Trophoblast cell (in vitro differentiated cells and primary cell): ENCODE measurements at regions not wholly inside any gene's neighbourhood (a gene's known extent, or its start where the extent isn't known, plus 50 kb on each side); places are given as distances from the start of the nearest gene placed in this dataset.

Experiments used
- DNase-seq, 2 donors: peaks; one replicate each; pipeline ENCODE4 v3.0.0-alpha.2; 2016
- H2AFZ ChIP-seq: 2 replicates; pipeline ENCODE4 v1.6.1; 2013; ENCODE audit warnings: low read length, moderate library complexity, mild to moderate bottlenecking; ENCODE audit not compliant: insufficient read depth, poor library complexity
- H2AK5ac ChIP-seq: 2 replicates; pipeline ENCODE4 v1.6.1; 2013; ENCODE audit warnings: mild to moderate bottlenecking, low read length
- H2BK120ac ChIP-seq: 2 replicates; pipeline ENCODE4 v1.6.1; 2013; ENCODE audit warnings: low read length, mild to moderate bottlenecking, moderate library complexity; ENCODE audit not compliant: insufficient read depth, poor library complexity
- H2BK12ac ChIP-seq: 2 replicates; pipeline ENCODE4 v1.6.1; 2013; ENCODE audit warnings: mild to moderate bottlenecking, low read length, moderate library complexity
- H2BK5ac ChIP-seq: 2 replicates; pipeline ENCODE4 v1.6.1; 2013; ENCODE audit warnings: low read length, low read depth, moderate library complexity, mild to moderate bottlenecking; ENCODE audit not compliant: poor library complexity
- H3K14ac ChIP-seq: 2 replicates; pipeline ENCODE4 v1.6.1; 2013; ENCODE audit warnings: mild to moderate bottlenecking, low read length
- H3K18ac ChIP-seq: 2 replicates; pipeline ENCODE4 v1.6.1; 2013; ENCODE audit warnings: mild to moderate bottlenecking, low read length
- H3K23ac ChIP-seq: 2 replicates; pipeline ENCODE4 v1.6.1; 2013; ENCODE audit warnings: low read length
- H3K27ac ChIP-seq: 2 replicates; pipeline ENCODE4 v1.5.1; 2013; ENCODE audit warnings: low read depth, mild to moderate bottlenecking, inconsistent platforms, low read length, moderate library complexity
- H3K27me3 ChIP-seq: 2 replicates; pipeline ENCODE4 v1.6.1; 2013; ENCODE audit warnings: inconsistent platforms, mild to moderate bottlenecking, low read length, moderate library complexity; ENCODE audit not compliant: insufficient read depth
- H3K36me3 ChIP-seq, 2 experiments: 1 replicate in 1 of 2; 2 replicates in 1 of 2; pipeline ENCODE4 v1.6.1; 2013; ENCODE audit warnings: low read length in 2 of 2, mild to moderate bottlenecking in 2 of 2, moderate library complexity in 1 of 2; ENCODE audit not compliant: insufficient read depth in 2 of 2, control insufficient read depth in 1 of 2
- H3K4ac ChIP-seq: 2 replicates; pipeline ENCODE4 v1.6.1; 2013; ENCODE audit warnings: low read depth, mild to moderate bottlenecking, low read length, moderate library complexity
- H3K4me1 ChIP-seq, 2 experiments: 1 replicate in 1 of 2; 2 replicates in 1 of 2; pipeline ENCODE4 v1.6.1; 2013; ENCODE audit warnings: low read length in 2 of 2, mild to moderate bottlenecking in 2 of 2, moderate library complexity in 1 of 2; ENCODE audit not compliant: insufficient read depth in 2 of 2, control insufficient read depth in 1 of 2
- H3K4me2 ChIP-seq: 2 replicates; pipeline ENCODE4 v1.6.1; 2013; ENCODE audit warnings: inconsistent platforms, mild to moderate bottlenecking, low read length, moderate library complexity
- H3K4me3 ChIP-seq: 2 replicates; pipeline ENCODE4 v1.5.1; 2013; ENCODE audit warnings: mild to moderate bottlenecking, low read depth, low read length, inconsistent platforms
- H3K79me1 ChIP-seq: one replicate; pipeline ENCODE4 v1.6.1; 2013; ENCODE audit warnings: low read length
- H3K79me2 ChIP-seq: 2 replicates; pipeline ENCODE4 v1.6.1; 2013; ENCODE audit warnings: low read length, mild to moderate bottlenecking; ENCODE audit not compliant: control insufficient read depth, insufficient read depth, poor library complexity
- H3K9ac ChIP-seq: 2 replicates; pipeline ENCODE4 v1.6.1; 2013; ENCODE audit warnings: mild to moderate bottlenecking, low read length
- H3K9me3 ChIP-seq: 2 replicates; pipeline ENCODE4 v1.6.1; 2013; ENCODE audit warnings: low read depth, mild to moderate bottlenecking, control low read depth, inconsistent platforms, low read length; ENCODE audit not compliant: insufficient read depth
- H4K12ac ChIP-seq: 2 replicates; pipeline ENCODE4 v1.6.1; 2013; ENCODE audit warnings: low read depth, mild to moderate bottlenecking, low read length, moderate library complexity
- H4K8ac ChIP-seq: 2 replicates; pipeline ENCODE4 v1.6.1; 2013; ENCODE audit warnings: low read depth, mild to moderate bottlenecking, low read length, moderate library complexity
- H4K91ac ChIP-seq: one replicate; pipeline ENCODE4 v1.6.1; 2013; ENCODE audit warnings: low read depth, mild to moderate bottlenecking, low read length, moderate library complexity
- WGBS: extraction: QIAGEN DNeasy Blood & Tissue Kit; methylation state at CpG from one replicate; pipeline ENCODE4 v1.1.7; 2013; ENCODE audit warnings: missing lambda C conversion rate; ENCODE audit not compliant: insufficient read length, insufficient coverage; ENCODE audit errors: extremely low coverage; 5-methylcytosine and 5-hydroxymethylcytosine counted together

DNA sequence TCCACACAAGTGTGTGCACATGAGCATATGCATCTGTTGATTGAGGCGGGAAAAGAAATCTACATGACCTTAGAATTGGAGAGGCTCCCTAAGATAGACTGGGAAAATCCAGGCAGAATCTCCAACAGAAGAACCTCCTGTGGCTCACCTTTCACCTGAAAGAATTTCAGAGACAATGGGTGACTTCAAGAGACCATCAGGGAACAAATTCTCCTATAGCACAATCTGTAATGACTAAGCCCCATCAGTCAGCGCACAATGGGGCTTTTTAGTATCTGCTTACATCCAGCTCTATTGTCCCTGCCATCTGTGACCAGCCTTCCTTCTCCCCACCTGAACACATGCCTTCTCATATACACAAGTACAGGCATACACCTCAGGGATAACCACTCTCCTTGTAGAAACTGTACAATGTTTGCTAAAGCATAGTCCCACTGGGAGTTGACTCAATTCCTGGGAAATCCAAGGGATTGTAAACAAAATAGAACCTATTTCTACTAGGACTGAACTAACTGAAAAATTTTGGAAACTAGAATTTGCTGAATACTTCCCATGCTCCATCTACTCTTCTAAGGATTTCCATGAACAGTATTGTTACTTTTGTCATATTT is 150.8 kb upstream of the STXBP5 start:
- no peak overlapping the region for H3K18ac ChIP-seq
- H3K79me1 ChIP-seq: no peaks in the 10 kb centered on the region
- H3K14ac ChIP-seq: no peak overlapping the region
- DNase-seq: no peak
- no peak overlapping the region for H2AK5ac ChIP-seq
- no peak overlapping the region for H3K9ac ChIP-seq
- H4K8ac ChIP-seq: no peak overlapping the region
- H3K27ac ChIP-seq: no peak overlapping the region
- no peaks in the 10 kb centered on the region for H3K9me3 ChIP-seq
- no peak overlapping the region for H4K91ac ChIP-seq
- H2BK12ac ChIP-seq: no peak overlapping the region
- no CpG with 5 or more reads among the region's 2 CpGs for WGBS
- no peak overlapping the region for H3K4me3 ChIP-seq
- H3K4ac ChIP-seq: no peak overlapping the region
- H2BK120ac ChIP-seq: no peak overlapping the region
- H3K36me3 ChIP-seq: no peaks in the 10 kb centered on the region
- H3K4me1 ChIP-seq: no peaks in the 10 kb centered on the region
- H3K4me2 ChIP-seq: no peak overlapping the region
- H2BK5ac ChIP-seq: no peak overlapping the region
- H3K23ac ChIP-seq: no peak overlapping the region
- H3K27me3 ChIP-seq: no peaks in the 10 kb centered on the region
- no peak overlapping the region for H4K12ac ChIP-seq
- H2AFZ ChIP-seq: no peak overlapping the region
- no peaks in the 10 kb centered on the region for H3K79me2 ChIP-seq

DNA sequence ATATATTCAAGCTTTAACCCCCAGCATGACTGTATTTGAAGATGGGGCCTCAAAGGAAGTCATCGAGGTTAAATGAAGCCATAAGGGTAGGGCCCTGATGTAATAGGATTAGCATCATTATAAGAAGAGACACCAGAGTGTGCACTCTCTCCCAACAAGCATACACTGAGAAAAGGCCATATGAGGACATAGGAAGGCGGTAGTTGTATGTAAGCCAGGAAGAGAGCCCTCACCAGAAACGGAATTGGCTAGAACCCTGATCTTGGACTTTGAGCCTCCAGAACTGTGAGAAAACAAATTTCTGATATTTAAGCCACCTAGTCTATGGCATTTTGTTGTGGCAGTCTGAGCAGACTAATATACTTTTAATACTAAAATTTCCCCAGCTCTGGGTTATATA is 150.1 kb upstream of the STXBP5 start:
- no peak for DNase-seq
- Histone ChIP-seq H3K4ac (no peak overlapping the region), H3K9me3 (no peaks in the 10 kb centered on the region), H3K23ac (no peak overlapping the region), H4K12ac (no peak overlapping the region), H3K9ac (no peak overlapping the region), H3K4me3 (no peak overlapping the region), H3K79me1 (no peaks in the 10 kb centered on the region), H3K27ac (no peak overlapping the region), H2AK5ac (no peak overlapping the region), H2AFZ (no peak overlapping the region), H4K8ac (no peak overlapping the region), H4K91ac (no peak overlapping the region), H3K18ac (no peak overlapping the region), H3K14ac (no peak overlapping the region), H3K27me3 (no peaks in the 10 kb centered on the region), H2BK5ac (no peak overlapping the region), H2BK12ac (no peak overlapping the region), H3K4me1 (no peaks in the 10 kb centered on the region), H3K4me2 (no peak overlapping the region), H3K36me3 (no peaks in the 10 kb centered on the region), H2BK120ac (no peak overlapping the region), H3K79me2 (no peaks in the 10 kb centered on the region)
- no CpG with 5 or more reads among the region's 3 CpGs for WGBS

DNA sequence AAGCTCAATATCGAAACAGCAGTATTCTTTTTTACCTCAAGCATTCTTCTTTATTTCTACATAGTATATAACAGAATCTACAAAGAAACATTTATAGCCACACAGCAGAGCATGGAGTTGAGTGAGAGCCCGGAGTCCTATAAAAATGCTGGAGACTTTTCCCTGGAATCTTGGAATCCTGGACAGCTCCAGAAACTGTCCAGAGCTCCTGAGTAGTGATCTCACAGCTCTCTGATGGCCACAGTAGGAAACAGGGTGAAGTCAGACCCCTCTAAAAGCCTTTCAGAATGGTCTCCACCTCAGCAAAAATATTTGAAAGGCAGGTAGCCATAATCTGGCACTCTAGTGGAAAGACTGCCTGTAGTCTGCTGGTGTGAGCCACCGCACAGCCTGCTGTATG is 149.3 kb upstream of the STXBP5 start:
- H4K8ac ChIP-seq: no peak overlapping the region
- WGBS: no CpG with 5 or more reads among the region's 3 CpGs

DNA sequence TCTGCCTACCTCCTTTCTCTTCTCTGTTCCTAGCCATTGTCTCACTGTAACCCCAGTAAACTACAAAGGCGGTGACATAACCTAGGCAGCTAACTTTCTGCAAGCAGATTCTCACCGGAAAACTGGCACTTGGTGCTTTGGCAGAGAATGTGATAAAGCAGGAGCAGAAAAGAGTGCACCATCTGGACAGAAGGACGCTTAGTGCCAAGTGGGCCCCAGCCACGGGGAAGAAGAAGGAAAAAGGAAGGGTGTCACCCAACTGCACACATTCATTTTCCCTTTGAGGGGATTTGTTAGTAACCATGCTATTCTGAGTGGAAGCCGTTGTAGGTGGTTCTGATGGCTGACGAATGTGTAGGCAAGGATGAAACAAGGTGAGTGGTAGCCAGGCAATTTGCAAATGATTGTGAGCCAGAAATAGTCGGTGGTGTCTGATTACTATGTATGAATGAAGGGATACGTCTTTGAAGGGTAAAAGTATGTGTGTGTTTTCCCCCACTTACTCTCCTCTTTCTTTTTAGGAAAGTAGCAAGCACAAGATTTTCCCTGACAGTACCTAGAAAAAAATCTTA is 148.3 kb upstream of the STXBP5 start:
- Histone ChIP-seq H3K27ac (no peak overlapping the region), H3K27me3 (no peaks in the 10 kb centered on the region), H3K9me3 (no peaks in the 10 kb centered on the region), H2BK120ac (no peak overlapping the region), H3K18ac (no peak overlapping the region), H3K14ac (no peak overlapping the region), H3K4ac (no peak overlapping the region), H2BK5ac (no peak overlapping the region), H3K79me2 (no peaks in the 10 kb centered on the region), H2AK5ac (no peak overlapping the region), H3K4me3 (no peak overlapping the region), H3K4me1 (no peaks in the 10 kb centered on the region), H2AFZ (no peak overlapping the region), H3K9ac (no peak overlapping the region), H3K4me2 (no peak overlapping the region), H3K23ac (no peak overlapping the region), H3K36me3 (no peaks in the 10 kb centered on the region), H3K79me1 (no peaks in the 10 kb centered on the region), H4K91ac (no peak overlapping the region), H4K12ac (no peak overlapping the region), H2BK12ac (no peak overlapping the region), H4K8ac (no peak overlapping the region)
- DNase-seq: no peak
- no CpG with 5 or more reads among the region's 8 CpGs for WGBS

More for the DNA sequence above, 149.3 kb upstream of the STXBP5 start:
- no peak overlapping the region for H4K91ac ChIP-seq
- no peak overlapping the region for H2BK12ac ChIP-seq
- no peak for DNase-seq
- H3K4me1 ChIP-seq: no peaks in the 10 kb centered on the region
- H3K4me3 ChIP-seq: no peak overlapping the region
- H3K4me2 ChIP-seq: no peak overlapping the region
- no peak overlapping the region for H2BK120ac ChIP-seq
- H3K18ac ChIP-seq: no peak overlapping the region
- no peak overlapping the region for H2BK5ac ChIP-seq
- H3K9me3 ChIP-seq: no peaks in the 10 kb centered on the region
- no peak overlapping the region for H3K23ac ChIP-seq
- H3K79me1 ChIP-seq: no peaks in the 10 kb centered on the region
- no peaks in the 10 kb centered on the region for H3K27me3 ChIP-seq
- H3K36me3 ChIP-seq: no peaks in the 10 kb centered on the region
- H3K27ac ChIP-seq: no peak overlapping the region
- H4K12ac ChIP-seq: no peak overlapping the region
- no peak overlapping the region for H3K4ac ChIP-seq
- H2AK5ac ChIP-seq: no peak overlapping the region
- H3K9ac ChIP-seq: no peak overlapping the region
- no peaks in the 10 kb centered on the region for H3K79me2 ChIP-seq
- no peak overlapping the region for H2AFZ ChIP-seq
- H3K14ac ChIP-seq: no peak overlapping the region
